GM12873 (cell line): ENCODE measurements at regions not wholly inside any gene's neighbourhood (a gene's known extent, or its start where the extent isn't known, plus 50 kb on each side); places are given as distances from the start of the nearest gene placed in this dataset.

Source experiments
- TF ChIP-seq, protein P1 (sequence below): IDR thresholded peaks from 2 replicates; pipeline ENCODE4 v1.5.1; 2012; ENCODE audit warnings: low read depth, mild to moderate bottlenecking, moderate library complexity, low read length, control low read depth; ENCODE audit not compliant: insufficient read depth; ENCODE audit errors: missing control alignments

DNA sequence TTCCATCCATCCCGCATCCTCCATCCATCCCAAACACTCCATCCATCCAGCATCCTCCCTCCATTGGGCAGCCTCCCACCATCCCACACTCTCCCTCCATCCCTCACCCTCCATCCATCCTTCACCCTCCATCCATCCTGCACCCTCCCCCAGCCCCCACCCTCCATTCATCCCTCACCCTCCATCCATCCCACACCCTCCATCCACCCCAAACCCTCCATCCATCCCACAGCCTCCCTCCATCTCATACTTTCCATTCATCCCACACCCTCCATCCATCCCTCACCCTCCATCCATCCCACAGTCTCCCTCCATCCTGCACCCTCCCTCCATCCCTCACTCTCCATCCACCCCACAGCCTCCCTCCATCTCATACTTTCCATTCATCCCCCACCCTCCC lies 60.4 kb downstream of the FOXI2 start:
- TF ChIP-seq, protein P1, sequence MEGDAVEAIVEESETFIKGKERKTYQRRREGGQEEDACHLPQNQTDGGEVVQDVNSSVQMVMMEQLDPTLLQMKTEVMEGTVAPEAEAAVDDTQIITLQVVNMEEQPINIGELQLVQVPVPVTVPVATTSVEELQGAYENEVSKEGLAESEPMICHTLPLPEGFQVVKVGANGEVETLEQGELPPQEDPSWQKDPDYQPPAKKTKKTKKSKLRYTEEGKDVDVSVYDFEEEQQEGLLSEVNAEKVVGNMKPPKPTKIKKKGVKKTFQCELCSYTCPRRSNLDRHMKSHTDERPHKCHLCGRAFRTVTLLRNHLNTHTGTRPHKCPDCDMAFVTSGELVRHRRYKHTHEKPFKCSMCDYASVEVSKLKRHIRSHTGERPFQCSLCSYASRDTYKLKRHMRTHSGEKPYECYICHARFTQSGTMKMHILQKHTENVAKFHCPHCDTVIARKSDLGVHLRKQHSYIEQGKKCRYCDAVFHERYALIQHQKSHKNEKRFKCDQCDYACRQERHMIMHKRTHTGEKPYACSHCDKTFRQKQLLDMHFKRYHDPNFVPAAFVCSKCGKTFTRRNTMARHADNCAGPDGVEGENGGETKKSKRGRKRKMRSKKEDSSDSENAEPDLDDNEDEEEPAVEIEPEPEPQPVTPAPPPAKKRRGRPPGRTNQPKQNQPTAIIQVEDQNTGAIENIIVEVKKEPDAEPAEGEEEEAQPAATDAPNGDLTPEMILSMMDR, result no peak

DNA sequence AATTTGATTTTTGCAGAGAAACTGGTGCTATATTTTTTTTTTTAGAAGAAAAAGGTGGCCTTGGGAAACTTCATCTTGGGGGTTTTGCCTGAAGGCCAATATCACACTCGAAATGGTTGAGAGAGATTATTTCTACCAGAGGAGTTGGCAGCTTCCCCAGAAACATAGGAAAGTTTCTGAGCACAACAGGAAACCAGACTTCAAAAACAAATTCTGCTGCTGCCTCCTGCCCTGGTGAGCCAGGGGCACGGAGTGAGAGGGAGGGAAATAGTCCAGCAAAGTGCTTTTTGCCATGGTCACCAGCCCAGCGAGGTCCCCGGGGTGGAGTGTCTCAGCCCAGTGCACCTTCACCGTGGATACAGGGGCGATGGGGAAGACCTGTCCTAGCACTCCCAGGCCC lies 61.1 kb downstream of the FOXI2 start:
- TF ChIP-seq, protein P1, result no peak

DNA sequence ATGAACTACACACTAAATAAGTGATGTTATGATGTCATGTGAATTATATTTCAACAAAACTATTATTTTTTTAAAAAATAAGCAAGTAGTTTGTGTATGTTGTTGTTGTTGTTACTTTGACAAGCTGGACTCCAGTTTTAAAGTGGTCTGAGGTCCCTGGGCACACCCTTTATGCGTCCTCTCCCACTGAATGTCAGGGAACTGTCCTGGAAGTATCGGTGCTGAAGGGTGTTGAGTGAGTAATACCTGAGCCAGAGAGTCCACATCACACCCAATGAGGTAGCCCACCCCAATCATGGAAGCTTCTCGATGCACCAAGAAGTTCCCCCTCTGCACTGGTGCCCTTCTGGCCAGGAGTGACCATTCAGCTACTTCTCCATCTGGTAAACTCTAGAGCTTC lies 64.3 kb downstream of the FOXI2 start:
- TF ChIP-seq, protein P1, result no peak

DNA sequence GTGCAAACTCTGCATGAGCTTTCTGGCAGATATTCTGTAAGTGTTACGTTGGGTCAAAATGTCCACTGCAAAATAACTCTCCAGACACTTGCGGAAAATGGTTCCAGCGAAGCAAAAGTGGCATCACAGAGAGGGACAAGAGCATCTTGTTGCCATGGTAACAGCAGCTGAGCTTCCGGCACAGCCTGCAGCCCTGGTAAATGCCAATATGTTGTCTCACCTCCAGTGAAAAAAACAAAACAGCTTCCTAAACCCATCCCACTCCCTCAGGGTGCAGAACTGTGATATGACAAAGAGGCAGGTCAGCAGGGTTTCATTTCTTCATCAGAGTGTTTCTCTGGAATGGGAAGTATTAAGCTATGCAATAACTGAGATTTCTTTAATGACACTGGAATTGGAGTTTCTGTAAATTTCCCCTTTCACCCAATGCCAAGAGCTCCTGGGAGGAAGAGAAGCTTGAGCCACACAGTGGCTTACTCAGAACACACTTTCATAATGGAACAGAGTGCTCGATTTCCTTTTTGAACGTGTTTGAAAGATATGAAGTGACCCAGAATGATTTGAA lies 65.6 kb downstream of the FOXI2 start:
- TF ChIP-seq, protein P1, result no peak

DNA sequence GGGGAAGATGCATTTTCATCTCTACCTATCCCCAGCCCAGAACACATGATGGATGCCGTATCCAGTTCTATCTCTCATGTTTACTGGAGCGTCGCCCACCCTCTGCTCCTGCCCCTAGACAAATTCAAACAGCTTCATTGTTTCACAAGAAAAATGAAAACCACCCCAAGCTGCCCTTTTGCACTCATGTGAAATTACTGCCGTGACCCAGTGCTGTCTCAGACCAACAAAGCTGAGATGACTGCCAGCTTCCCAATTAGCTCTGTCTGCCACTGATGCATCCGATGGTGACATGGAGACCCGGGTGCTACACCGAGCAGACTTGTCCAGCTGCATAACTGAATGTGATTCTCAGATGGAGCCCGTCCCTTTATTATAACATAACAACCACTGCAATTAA lies 67.7 kb downstream of the FOXI2 start:
- TF ChIP-seq, protein P1, result no peak

DNA sequence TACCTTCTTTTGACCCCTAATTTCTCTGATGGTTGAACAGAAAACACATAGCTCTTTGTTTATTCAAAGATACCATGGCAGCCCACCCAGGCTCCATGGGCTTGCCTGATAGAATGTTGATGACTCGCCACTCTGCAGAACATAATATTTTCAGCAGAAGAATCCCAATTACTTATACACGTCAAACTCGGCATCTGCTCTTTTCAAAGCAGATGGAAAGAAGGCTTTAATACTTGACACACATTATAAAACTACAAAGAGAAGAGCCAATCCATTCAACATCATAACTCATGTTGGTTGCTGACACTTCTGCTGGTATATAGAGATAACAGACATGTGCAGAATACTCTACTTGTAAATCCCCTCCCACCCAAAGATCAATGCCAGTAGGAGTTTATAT lies 69.0 kb downstream of the FOXI2 start:
- TF ChIP-seq, protein P1, result no peak

DNA sequence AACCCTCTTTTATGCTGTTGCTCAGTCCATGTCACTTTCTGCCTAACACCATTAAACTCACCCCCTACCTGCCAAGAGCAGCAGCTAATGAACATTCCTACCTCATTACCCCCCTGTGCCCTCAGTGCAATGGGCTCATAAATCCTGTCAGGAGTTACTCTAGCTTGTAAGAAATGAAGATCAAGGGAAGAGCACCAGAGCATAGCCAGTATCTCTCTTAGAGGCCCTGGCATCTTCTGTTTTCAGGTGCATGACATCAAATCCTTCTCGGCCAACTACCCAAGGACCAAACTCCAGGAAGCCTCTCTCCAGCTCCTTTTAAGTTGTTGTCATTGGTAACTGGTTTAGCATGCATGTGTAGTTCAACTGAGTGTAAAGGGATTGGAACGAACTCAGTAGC lies 75.1 kb downstream of the FOXI2 start:
- TF ChIP-seq, protein P1, result no peak
